CD4-positive, alpha-beta T cell treated with Interleukin-6 for 4 hours (primary cell): ENCODE measurements at regions not wholly inside any gene's neighbourhood (a gene's known extent, or its start where the extent isn't known, plus 50 kb on each side); places are given as distances from the start of the nearest gene placed in this dataset.

Experiments
- DNase-seq: peaks from one replicate; pipeline ENCODE4 v3.0.0-alpha.2; 2020; ENCODE audit warnings: mixed read lengths

- no peak for DNase-seq
These were observed 321.0 kb downstream of the COG6 start for GRCh38 chr13:39976481-39976880.

- no peak for DNase-seq
These were observed 325.6 kb downstream of the COG6 start for GRCh38 chr13:39981056-39981455.

- DNase-seq, result no peak
These were observed 327.3 kb downstream of the COG6 start for GRCh38 chr13:39982745-39983144.

- DNase-seq, result no peak
These were observed 329.6 kb downstream of the COG6 start for GRCh38 chr13:39985071-39985470.

- DNase-seq, result no peak
These were observed 332.9 kb downstream of the COG6 start for GRCh38 chr13:39988351-39988750.

DNA sequence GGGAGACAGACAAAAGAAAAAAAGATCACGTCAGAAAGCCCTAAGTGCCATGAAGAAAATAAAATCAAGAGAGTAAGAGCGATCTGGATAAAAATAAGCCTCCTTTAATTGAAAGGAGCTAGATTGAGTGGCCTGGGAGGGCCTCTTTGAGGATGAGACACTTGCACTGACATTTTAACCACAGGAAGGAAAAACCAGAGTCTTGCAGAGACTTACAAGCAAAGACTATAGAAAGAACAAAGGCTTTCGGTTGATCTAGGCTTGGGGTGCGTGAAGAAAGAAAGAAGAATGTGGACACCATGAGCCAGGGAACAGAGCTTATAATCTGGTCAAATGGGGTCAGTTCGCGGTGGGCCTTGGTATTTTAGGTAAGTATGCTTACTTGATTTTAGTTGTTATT, 342.7 kb downstream of the COG6 start:
- peak; percentile 41 for DNase-seq

- DNase-seq, result no peak
These were observed 346.6 kb downstream of the COG6 start for GRCh38 chr13:40002016-40002415.

- no peak for DNase-seq
These were observed 358.1 kb downstream of the COG6 start for GRCh38 chr13:40013554-40013953.

- no peak for DNase-seq
These were observed 361.6 kb downstream of the COG6 start for GRCh38 chr13:40016953-40017660.

GRCh38 chr13:40017662-40018262, 362.3 kb downstream of the COG6 start:
- no peak for DNase-seq

DNA sequence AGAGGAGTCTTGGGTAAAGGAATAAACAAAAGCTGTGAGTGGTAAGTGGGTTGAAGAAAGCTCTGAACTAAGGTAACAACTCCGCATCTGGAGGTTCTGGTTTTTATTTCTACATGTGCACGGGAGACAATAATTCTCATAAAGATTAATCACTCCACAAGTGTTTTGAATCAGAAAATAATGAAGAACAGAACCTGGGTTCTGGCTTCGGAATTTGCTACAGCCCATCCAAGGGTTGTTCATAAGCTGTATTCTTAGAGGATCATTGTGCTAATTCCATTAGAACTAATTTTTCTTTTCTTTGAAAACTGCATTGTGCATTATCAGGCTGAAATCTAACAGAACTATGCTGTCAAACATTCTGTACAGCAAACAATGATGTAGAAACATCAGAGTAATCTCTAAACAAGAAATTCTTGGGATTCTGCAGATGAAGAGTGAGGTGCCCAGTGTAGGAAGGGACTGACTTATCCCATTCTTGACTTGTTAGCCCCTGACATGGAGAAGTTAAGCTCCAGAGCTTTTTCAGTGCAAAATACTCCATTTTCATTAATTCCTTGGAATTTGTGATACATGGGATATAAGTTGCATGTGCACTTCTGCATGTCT, 368.2 kb downstream of the COG6 start:
- DNase-seq, result no peak

DNA sequence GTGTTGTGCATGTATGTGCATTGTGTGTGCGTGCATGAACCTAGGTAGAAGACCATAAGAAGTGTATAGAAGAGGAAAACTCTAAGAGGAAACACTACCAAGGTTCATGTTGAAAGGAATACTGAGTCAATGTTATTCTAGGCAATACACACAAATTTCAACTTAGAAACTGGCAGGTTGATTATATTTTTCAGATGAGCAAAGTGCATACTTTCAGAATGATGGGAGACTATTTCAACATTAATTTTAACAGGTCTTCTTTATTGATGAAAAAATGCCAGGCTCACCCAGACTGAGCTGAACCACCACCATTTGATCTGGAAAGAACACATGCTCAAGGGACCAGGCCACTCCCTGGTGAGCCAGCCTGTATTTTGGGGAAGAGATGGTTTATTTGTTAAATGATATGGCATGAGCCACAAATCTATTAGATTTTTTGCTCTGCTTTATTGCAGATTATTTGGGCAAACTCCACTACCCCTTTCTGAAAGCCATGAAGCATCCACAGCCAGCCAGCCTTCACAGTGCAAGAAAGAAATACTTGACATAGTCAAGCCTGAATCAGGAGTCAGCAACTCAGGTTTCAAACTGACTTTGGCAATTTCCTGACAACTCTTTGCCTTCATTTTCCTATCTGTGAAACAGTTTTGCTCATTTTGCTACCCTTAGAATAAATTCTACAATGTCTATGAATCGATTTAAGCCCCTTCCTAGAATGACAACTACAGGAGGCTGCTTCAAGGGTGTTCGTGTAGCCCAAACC, 368.9 kb downstream of the COG6 start:
- no peak for DNase-seq

GRCh38 chr13:40024967-40025714, 369.7 kb downstream of the COG6 start:
- DNase-seq, result no peak

- peak; percentile 56 for DNase-seq
These were observed 370.7 kb downstream of the COG6 start for GRCh38 chr13:40026174-40026585.

DNA sequence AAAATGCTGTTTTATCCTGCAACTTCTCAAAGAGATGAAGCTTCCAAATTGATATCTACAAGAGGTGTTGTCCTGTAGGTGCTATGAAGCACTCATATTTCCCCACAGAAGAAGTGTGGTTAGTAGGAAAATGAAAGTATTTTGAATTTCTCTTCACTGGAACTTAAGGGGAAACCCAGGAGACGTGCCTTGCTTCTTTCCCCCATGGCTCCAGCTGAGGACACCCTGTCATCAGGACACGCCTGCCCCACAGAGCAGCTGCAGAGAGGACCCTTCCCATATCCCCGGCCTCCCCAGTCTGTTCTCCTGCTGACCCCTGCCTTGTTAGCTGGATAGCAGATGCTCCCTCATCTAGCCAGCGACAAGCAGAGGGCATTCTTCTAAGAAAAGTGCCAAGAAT, 371.3 kb downstream of the COG6 start:
- DNase-seq, result peak; percentile 3

GRCh38 chr13:40028446-40028845, 373.0 kb downstream of the COG6 start:
- DNase-seq, result no peak

- DNase-seq, result no peak
These were observed 375.6 kb downstream of the COG6 start for GRCh38 chr13:40031031-40031430.

DNA sequence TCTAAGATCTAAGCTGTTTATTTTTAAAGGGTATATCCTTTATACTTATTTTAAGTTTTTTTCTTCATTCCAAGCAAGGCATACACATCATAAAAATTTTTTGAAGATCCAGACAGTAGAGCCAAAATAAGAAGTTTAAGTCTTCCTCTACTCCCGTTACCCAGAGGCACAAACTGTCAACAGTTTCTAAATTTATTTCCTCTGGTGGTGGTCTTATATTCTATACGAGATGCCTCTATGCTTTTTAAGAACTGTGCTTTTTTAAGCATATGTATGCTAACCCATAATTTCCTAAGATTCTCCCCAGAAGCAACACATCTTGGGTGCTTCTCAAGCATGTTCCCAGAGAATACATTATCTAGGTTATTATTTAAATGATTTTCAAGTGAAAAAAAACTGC, 383.6 kb downstream of the COG6 start:
- DNase-seq, result no peak

GRCh38 chr13:40042991-40043390, 387.5 kb downstream of the COG6 start:
- DNase-seq, result no peak

DNA sequence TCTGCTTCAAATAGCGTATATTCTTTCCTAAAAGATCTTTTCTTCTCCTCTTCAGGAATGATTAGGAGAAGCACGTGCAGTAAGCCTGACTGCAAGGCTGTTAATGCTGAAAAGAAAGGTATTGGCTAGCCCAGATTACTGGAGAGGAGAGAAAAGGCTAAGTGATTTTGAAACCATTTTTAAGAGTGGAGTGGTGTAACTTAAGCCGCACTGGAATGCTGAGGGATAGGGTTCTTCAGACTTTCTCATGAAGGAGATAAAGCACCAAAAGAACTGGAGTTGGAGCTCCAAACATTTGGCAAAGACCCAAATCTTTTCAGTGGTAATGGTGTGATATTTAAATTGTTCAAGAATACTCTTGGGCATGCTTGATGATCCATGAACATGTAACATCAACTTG, 388.3 kb downstream of the COG6 start:
- DNase-seq, result no peak

DNA sequence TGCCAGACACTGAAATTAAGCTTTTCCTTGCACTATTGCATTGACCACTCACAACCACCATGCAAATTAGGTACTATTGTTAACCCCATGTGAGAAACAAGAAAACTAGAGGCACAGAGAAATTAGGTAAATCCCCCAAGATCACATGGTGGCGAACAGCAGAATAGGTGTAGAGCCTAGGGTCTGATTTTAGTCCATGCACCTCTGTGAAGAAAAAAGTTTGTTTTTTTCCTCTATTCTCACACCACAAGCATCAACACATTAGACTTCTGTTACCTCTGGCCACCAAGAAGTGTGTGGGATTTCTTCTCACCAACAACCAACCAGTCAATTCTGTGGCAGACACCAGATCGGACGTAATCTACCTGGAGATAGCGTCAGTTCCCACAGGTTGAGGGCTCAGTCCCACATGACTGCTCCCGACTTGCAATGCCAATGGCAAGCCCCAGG, 391.9 kb downstream of the COG6 start:
- DNase-seq, result no peak

DNA sequence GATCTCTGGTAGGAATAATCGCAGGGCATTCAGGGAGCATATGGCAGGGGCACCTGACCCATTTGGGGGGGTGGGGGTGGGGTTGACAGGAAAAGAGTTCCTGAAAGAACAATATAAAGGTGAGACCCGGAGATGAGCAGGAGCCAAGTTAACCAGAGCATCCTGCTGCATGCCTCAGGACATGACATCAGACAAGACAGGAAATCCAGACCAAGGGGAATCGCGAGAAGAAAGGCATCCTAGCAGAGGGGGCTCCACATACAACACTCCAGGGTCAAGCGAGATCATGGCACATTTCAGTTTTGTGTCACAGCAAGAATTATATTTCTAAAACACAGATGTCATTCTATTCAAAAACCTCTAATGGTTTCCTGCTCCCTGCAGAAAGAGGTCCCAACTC, 393.1 kb downstream of the COG6 start:
- DNase-seq, result no peak

- DNase-seq, result no peak
These were observed 397.5 kb downstream of the COG6 start for GRCh38 chr13:40052954-40053353.
